GM18505 (cell line): ENCODE measurements at regions not wholly inside any gene's neighbourhood (a gene's known extent, or its start where the extent isn't known, plus 50 kb on each side); places are given as distances from the start of the nearest gene placed in this dataset.
"Not testable (repeated sequence)": the region's sequence is repeated elsewhere in the genome, so short reads cannot be mapped to it uniquely, and the experiment has no call there.

Experiments
- ATAC-seq: cut with Tn5 transposase; IDR thresholded peaks from one replicate; pipeline ENCODE4 v1.9.1; 2021; ENCODE audit not compliant: unreplicated experiment
- POLR2A ChIP-seq: IDR thresholded peaks from 4 replicates; pipeline ENCODE4 v1.6.1; 2011; ENCODE audit warnings: borderline replicate concordance; ENCODE audit not compliant: insufficient read depth, insufficient read length; ENCODE audit errors: extremely low read depth

DNA sequence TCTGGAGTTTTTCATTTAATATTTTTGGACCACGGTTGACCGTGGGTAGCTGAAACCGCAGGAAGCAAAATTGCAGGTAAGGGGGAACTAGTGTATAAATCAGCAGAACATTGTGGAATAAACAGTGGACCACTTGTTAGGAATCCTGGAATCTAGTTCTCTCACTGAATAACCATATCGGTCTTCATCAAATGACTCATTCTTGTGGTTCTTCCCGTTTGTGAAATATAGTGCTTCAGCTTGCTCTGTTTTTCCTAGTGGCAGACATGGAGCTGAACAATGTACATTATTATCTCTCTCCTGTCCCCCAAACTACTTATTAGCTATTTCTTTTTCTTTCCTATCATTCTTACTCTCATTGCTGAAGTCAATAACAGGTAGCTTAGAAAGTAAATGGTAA, 61.9 kb downstream of the HSPA13 start:
- ATAC-seq = no peak
- no peak for TF ChIP-seq POLR2A

DNA sequence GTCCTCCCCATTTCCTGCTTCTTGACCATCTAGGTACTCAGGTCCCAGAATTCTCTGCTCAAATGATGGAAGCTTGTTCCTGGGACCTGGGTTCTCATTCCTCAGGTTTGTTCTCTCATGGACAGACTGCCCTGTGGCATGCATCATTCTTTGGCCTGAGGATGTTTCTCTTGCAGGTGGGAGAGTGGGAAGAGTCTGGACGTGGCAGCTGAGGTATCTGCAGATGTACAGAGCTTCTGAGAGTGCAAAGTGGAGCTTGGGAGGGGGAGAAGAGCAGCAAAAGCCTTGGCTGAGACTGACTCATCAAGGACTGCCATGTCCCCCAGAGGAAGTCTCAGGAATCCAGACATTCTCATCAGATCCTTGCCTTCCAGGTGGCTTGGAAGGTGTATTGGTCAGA, 63.1 kb downstream of the HSPA13 start:
- no peak for TF ChIP-seq POLR2A

DNA sequence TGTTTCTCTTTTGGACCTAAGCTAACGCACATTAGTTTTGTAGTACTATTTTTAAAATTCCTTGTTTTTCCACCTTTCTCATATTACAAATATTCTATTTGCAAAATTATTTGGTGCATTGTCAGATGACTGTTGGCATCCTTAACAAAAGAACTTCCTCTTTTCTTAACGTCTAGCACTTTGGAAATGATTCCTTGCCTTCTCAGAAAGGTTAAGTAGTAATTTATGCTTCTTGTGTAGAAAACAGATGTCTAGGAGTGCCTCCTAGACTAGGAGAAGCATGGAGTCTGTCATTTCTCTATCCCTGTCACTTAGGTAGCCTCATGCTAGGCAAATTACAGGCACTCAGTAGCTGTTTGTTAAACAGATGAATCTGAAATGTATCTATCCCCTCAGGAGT, 64.4 kb downstream of the HSPA13 start:
- no peak for ATAC-seq
- TF ChIP-seq POLR2A = no peak

More for the DNA sequence above, 63.1 kb downstream of the HSPA13 start:
- ATAC-seq = no peak

DNA sequence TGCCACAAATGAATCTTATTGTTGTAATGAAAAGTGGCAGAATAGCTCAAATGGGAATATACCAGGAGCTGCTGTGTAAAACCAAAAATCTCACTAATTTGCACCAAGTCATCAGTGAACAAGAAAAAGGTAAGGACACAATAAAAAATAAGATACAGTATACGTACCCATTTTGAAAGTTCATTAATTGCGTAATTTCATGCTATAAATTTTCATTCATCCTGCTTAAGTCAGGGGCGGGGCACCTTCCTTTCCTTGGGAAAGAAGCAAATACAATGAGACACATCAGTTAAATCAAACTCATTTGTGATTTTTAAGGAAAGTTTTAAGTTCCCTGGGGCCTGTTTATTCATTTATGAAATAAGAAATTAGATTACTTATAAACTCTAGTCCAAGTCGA, 65.4 kb downstream of the HSPA13 start:
- ATAC-seq = no peak
- no peak for TF ChIP-seq POLR2A

DNA sequence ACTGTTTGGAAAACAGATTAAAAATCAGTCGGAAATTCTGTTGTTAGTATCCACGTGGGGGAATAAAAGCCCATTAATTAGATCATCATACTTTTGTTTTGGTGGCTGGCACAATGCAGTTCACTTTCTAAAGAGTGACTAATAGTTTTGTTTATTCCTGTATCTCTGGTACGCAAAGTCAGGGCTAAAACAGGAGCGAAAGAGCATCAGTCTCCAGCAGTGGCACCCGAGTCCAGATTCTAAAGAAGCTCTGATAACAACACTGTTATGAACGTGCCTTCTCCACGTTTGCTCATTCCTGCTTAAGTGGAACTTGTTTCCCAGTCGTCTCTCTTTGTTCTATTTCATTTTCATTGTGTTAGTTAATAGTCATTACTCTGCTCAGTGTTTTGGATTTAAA, 69.6 kb downstream of the HSPA13 start:
- no peak for ATAC-seq
- TF ChIP-seq POLR2A = no peak

DNA sequence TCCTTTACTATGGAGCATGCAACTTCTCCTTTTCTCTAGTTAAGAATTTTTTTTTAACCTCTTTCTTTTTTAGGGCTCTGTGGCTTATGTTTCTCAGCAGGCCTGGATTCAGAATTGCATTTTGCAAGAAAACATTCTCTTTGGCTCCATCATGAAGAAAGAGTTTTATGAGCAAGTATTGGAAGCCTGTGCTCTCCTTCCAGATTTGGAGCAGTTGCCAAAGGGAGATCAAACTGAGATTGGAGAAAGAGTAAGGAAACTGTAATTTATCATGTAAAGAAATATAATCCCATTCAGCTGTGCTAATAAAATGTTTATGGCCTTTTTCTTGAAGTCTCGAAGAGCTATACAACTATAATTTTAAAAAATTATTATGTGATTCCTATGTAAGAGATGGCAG, 70.1 kb downstream of the HSPA13 start:
- ATAC-seq = no peak
- no peak for TF ChIP-seq POLR2A

DNA sequence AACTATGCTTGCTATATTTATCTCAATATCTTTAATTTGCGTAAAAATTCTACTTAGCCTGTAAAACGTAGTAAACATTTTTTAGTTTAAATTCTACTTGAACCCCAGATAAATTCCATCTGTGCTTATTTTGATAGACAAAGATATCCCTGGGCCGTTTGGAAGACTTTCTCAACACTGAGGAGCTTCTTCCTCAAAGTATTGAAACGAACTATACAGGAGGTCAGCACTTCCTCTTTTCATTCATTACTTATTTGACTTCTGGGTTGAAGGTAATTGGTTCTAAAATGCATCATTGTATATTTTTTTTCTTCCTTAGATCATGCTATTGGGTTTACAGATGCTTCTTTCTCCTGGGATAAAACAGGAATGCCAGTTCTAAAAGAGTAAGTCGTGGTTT, 74.7 kb downstream of the HSPA13 start:
- TF ChIP-seq POLR2A = no peak

DNA sequence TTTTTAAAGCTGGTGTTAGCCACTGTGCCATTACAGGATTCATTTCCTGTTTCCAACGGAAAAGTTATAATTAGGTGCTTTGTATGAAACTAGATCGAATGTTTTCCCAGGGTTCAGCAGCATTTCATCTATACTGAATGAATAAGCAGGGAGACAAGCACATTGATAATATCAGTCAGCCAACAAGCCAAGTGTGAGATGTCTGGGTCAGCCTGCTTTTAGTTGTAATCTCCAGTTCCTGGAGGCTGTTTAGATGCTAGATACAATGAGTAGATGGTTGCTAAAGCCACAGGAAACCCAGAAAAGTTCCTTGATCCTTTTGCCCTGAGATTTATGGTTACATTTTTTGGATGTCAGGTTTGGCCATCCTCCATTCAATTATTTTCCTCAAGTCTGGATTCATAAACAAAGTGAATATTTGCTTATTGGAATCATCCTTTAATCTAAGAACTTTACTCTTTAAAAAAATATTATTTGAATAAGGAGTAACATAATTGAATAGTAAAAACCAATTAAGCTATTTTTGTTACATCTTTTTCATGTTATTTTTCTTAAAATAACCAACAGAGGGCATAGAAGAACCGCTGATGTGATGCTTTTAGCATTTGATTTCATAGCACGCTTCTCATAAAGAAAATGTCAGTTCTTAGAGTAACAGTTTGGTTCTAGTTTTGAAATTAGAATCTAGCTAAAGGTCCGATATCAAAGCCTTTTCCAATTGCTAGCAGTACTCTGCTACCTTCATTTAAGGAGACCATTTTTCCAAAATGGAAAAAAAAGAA, 76.6 kb downstream of the HSPA13 start:
- no peak for TF ChIP-seq POLR2A
- no peak for ATAC-seq

More for the DNA sequence above, 74.7 kb downstream of the HSPA13 start:
- peak; percentile 68 for ATAC-seq

DNA sequence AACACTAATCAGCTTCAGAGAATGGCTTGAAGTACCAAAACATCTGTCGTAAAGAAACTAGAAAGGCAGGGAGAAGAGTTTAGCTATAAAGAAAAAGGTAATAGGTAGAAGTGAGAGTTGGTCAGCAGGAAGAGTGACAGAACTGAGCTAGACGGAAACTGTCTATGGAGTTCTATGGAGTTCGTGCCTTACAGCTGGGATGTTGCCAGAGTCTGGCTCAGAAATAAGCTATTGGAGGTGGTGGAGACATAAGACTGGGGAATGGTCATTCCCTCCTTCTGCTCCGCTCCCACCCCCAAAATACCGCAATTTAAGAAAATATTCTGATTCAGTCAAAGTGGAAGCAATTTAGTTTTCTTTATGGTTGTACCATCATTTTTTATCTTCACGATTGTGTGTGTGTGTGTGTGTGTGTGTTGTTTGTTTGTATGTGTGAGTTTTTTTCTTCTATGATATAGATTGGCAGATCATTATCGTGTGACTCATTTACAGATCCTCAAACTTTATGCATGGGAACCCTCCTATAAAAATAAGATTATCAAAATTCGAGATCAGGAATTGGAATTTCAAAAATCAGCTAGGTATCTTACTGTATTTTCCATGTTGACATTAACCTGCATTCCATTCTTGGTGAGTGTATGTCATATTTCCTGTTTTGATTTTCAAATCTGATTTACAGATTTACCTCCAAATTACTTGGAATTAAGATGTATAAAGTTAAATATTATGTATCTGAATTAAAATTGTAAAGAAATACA, 79.0 kb downstream of the HSPA13 start:
- ATAC-seq = no peak
- TF ChIP-seq POLR2A = no peak

DNA sequence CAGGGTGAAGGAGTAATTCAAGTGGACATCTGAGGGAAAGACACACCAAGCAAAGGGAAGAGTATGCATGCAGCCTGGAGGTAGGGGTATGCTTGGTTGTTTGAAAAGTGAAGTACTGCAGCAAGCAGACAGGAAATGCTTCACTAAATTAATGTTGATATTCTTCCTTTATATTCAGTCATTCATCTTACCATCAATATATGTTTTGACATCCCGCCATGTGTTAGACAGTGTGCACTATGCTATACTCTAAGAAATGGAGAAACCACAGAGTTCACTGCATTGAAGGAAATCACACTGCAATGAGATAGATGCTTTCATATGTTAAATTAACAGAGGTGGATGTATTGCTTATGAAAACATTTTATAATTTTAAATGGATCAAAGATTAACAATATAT, 82.9 kb downstream of the HSPA13 start:
- ATAC-seq = no peak
- TF ChIP-seq POLR2A = no peak

DNA sequence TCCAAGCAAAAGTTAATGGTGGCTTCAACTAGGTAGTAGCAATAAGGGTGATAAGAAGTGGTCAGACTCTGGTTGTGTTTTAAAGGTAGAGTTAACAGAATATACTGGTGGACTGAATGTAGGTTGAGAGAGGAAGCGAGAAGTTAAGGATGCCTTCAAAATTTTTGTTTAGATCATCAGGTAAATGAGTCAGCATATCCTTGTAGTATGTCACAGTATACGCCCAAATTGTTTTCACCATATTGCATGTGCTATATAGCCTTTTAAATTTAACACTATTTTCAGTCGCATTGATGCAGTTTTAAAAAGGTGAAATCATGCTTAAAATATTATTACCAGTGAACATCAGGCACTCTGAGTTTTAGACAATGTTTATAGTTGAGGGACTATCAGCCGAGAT, 74.6 kb downstream of the RBM11 start:
- ATAC-seq = no peak

DNA sequence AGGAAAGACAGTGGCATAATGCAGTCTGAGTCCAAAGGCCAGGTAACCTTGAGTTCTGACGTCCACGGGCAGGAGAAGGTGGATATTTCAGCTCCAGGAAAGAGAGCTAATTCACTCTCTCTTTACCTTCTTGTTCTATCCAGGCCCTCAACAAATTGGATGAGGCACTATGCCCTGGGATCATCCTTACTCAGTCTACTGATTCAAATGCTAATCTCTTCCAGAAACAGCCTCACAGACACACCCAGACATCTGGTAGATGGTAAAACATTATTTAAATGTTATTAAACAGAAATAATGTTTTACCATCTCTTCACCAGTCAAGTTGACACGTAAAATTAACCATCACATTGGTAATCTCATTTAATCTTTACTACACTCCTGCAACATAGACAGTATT, 73.0 kb downstream of the RBM11 start:
- ATAC-seq = no peak
- no peak for TF ChIP-seq POLR2A

More for the DNA sequence above, 74.6 kb downstream of the RBM11 start:
- no peak for TF ChIP-seq POLR2A

DNA sequence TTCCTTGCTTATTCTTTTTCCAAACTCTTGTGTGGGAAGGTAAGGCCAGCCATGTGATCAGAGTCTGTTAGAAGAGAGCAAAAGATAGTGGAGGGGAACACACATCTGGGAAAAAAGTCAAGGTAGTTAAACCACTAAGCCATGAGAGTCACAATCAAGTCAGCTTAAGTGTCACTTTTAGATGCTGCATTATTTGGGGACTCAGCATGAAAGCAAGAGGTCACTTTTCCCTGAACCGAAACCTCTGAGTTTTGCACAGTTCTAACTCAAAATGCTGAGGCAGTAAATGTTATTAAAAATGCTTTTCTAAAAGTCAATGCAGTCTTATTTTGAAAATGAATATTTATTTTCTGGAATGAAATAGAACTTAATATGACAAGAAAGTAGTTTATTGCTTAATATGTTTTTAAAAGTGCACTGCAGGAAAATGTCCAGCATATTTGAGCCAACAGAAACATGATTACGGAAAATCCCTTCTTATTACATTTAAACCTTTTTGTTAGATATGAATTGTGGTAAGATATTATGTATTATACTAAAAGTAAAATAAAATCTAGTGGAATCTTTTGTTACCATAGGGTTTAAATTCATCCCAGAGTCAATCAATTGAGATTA, 69.3 kb downstream of the RBM11 start:
- no peak for ATAC-seq
- TF ChIP-seq POLR2A = no peak

DNA sequence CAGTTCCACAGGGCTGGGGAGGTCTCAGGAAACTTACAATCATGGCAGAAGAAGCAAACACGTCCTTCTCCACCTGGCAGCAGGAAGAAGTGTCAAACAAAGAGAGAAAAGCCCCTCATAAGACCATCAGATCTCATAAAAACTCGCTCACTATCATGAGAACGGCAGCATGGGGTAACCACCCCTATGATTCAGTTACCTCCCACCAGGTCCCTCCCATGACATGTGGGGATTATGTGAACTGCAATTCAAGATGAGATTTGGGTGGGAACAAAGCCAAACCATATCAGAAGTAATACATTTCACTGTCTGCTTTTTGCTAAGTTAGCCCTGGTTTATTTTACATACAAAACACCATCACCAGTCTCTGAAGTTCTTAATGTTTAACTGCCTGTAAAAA, 68.5 kb downstream of the RBM11 start:
- no peak for ATAC-seq
- no peak for TF ChIP-seq POLR2A

DNA sequence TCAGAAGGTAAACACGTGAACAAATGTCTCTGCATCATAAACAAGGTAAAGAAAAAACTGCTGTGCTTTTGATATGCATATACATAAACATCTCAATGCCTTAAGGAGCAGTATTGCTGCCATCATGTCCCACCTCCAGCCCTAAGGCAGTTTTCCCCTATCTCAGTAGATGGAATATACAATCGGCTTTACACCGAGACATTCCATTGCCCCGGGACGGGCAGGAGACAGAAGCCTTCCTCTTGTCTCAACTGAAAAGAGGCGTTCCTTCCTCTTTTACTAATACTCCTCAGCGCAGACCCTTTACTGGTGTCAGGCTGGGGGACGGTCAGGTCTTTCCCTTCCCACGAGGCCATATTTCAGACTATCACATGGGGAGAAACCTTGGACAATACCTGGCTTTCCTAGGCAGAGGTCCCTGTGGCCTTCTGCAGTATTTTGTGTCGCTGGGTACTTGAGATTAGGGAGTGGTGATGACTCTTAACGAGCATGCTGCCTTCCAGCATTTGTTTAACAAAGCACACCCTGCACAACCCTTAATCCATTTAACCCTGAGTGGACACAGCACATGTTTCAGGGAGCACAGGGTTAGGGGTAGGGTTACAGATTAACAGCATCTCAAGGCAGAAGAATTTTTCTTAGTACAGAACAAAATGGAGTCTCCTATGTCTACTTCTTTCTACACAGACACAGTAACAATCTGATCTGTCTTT, 65.4 kb downstream of the RBM11 start:
- not testable (repeated sequence) for ATAC-seq
